NCI-H345 (cell line): ENCODE measurements at regions not wholly inside any gene's neighbourhood (a gene's known extent, or its start where the extent isn't known, plus 50 kb on each side); places are given as distances from the start of the nearest gene placed in this dataset.

Experiments
- DNase-seq: peaks from one replicate; lab custom pipeline; 2025; lab: John Stamatoyannopoulos, UW

GRCh38 chr6:90403489-90404381, 107.1 kb upstream of the BACH2 start:
- no peak for DNase-seq

- no peak for DNase-seq
Measured at GRCh38 chr6:90402831-90403192, 106.2 kb upstream of the BACH2 start.

- DNase-seq = no peak
Measured at GRCh38 chr6:90401933-90402830, 105.5 kb upstream of the BACH2 start.

- DNase-seq = no peak
Measured at GRCh38 chr6:90399970-90400369, 103.3 kb upstream of the BACH2 start.

- DNase-seq = peak; percentile 20
Measured at GRCh38 chr6:90397929-90398674, 101.5 kb upstream of the BACH2 start.

GRCh38 chr6:90397047-90397446, 100.4 kb upstream of the BACH2 start:
- DNase-seq = no peak

- DNase-seq = peak; percentile 42
Measured at GRCh38 chr6:90393232-90393884, 96.7 kb upstream of the BACH2 start.

GRCh38 chr6:90390379-90390778, 93.7 kb upstream of the BACH2 start:
- no peak for DNase-seq

- DNase-seq = no peak
Measured at GRCh38 chr6:90388395-90388794, 91.8 kb upstream of the BACH2 start.

- no peak for DNase-seq
Measured at GRCh38 chr6:90387826-90388225, 91.2 kb upstream of the BACH2 start.

- DNase-seq = no peak
Measured at GRCh38 chr6:90387383-90387775, 90.7 kb upstream of the BACH2 start.

- no peak for DNase-seq
Measured at GRCh38 chr6:90386399-90387382, 90.0 kb upstream of the BACH2 start.

GRCh38 chr6:90385759-90386313, 89.2 kb upstream of the BACH2 start:
- no peak for DNase-seq

GRCh38 chr6:90384720-90385119, 88.1 kb upstream of the BACH2 start:
- DNase-seq = no peak

- no peak for DNase-seq
Measured at GRCh38 chr6:90383196-90383822, 86.7 kb upstream of the BACH2 start.

- DNase-seq = no peak
Measured at GRCh38 chr6:90382760-90383159, 86.1 kb upstream of the BACH2 start.

- no peak for DNase-seq
Measured at GRCh38 chr6:90375681-90376439, 79.2 kb upstream of the BACH2 start.

GRCh38 chr6:90374201-90374600, 77.6 kb upstream of the BACH2 start:
- no peak for DNase-seq

GRCh38 chr6:90372885-90373284, 76.2 kb upstream of the BACH2 start:
- DNase-seq = no peak
